Progenitor cell of endocrine pancreas (in vitro differentiated cells): ENCODE measurements at regions not wholly inside any gene's neighbourhood (a gene's known extent, or its start where the extent isn't known, plus 50 kb on each side); places are given as distances from the start of the nearest gene placed in this dataset.

Source experiments
- DNase-seq: peaks from one replicate; pipeline ENCODE4 v3.0.0; 2021; ENCODE audit warnings: low spot score; ENCODE audit not compliant: unreplicated experiment
- H3K27ac Mint-ChIP-seq: 2 replicates; pipeline ENCODE4 v1.8.0; 2021; ENCODE audit warnings: mild to moderate bottlenecking, moderate library complexity, mixed read lengths
- H3K27me3 Mint-ChIP-seq: 2 replicates; pipeline ENCODE4 v1.8.0; 2021; ENCODE audit warnings: mixed read lengths
- H3K36me3 Mint-ChIP-seq: 2 replicates; pipeline ENCODE4 v1.8.0; 2022; ENCODE audit warnings: mixed read lengths; ENCODE audit not compliant: insufficient read depth
- H3K4me1 Mint-ChIP-seq: 2 replicates; pipeline ENCODE4 v1.8.0; 2021; ENCODE audit warnings: low read depth, mixed read lengths
- H3K4me3 Mint-ChIP-seq: 2 replicates; pipeline ENCODE4 v1.8.0; 2021; ENCODE audit warnings: low read depth, mild to moderate bottlenecking, moderate library complexity, mixed read lengths
- H3K9me3 Mint-ChIP-seq: 2 replicates; pipeline ENCODE4 v1.8.0; 2021; ENCODE audit warnings: low read depth, mixed read lengths
- TF ChIP-seq, protein P1 (sequence below): fragments of 200-600 bp; sonication (generic); IDR thresholded peaks from one replicate; pipeline ENCODE4 v1.5.0; 2021; ENCODE audit warnings: antibody characterized with exemption, mild to moderate bottlenecking; ENCODE audit not compliant: unreplicated experiment

- Mint-ChIP-seq H3K9me3 (peaks cover 13% of the 10 kb centered on the region), H3K27me3 (no peaks in the 10 kb centered on the region), H3K4me3 (no peak overlapping the region), H3K4me1 (peaks cover 33% of the 10 kb centered on the region), H3K36me3 (no peaks in the 10 kb centered on the region), H3K27ac (no peak overlapping the region)
- no peak for DNase-seq
- TF ChIP-seq, protein P1, sequence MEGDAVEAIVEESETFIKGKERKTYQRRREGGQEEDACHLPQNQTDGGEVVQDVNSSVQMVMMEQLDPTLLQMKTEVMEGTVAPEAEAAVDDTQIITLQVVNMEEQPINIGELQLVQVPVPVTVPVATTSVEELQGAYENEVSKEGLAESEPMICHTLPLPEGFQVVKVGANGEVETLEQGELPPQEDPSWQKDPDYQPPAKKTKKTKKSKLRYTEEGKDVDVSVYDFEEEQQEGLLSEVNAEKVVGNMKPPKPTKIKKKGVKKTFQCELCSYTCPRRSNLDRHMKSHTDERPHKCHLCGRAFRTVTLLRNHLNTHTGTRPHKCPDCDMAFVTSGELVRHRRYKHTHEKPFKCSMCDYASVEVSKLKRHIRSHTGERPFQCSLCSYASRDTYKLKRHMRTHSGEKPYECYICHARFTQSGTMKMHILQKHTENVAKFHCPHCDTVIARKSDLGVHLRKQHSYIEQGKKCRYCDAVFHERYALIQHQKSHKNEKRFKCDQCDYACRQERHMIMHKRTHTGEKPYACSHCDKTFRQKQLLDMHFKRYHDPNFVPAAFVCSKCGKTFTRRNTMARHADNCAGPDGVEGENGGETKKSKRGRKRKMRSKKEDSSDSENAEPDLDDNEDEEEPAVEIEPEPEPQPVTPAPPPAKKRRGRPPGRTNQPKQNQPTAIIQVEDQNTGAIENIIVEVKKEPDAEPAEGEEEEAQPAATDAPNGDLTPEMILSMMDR = no peak
Observed at GRCh38 chr13:106145070-106145469, 390.4 kb downstream of the EFNB2 start.

GRCh38 chr13:106143930-106144709 lies 391.3 kb downstream of the EFNB2 start:
- Mint-ChIP-seq H3K4me3 (no peak overlapping the region), H3K27ac (peak overlapping the region; percentile 65), H3K4me1 (peaks cover 40% of the 10 kb centered on the region), H3K36me3 (no peaks in the 10 kb centered on the region), H3K9me3 (peaks cover 13% of the 10 kb centered on the region), H3K27me3 (no peaks in the 10 kb centered on the region)
- DNase-seq = no peak
- TF ChIP-seq, protein P1 = no peak

DNA sequence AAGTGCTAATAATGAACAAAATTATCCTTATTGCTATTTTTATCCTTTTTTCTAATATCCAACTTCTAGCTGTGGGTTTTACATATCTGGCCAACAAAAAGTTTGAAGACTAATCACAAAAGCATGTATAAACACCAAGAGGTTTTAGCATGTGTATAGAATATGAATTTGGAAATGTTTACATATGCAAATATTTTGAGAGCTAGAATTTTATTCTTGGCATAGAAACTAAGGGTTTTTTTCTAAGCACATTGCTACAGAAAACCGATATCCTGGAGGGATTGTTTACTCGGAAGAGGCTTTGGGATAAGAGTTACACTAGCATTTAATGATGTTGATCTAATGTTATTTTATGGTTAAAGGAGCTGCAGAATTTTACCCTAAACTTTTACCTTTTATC lies 392.1 kb downstream of the EFNB2 start:
- Mint-ChIP-seq H3K4me3 (no peak overlapping the region), H3K36me3 (no peaks in the 10 kb centered on the region)

GRCh38 chr13:106140476-106140875 lies 395.0 kb downstream of the EFNB2 start:
- Mint-ChIP-seq H3K27ac (no peak overlapping the region), H3K27me3 (no peaks in the 10 kb centered on the region), H3K9me3 (peaks cover 12% of the 10 kb centered on the region), H3K4me3 (no peak overlapping the region), H3K4me1 (peaks cover 29% of the 10 kb centered on the region), H3K36me3 (peaks cover 2% of the 10 kb centered on the region)
- DNase-seq = no peak
- TF ChIP-seq, protein P1 = no peak

More for the DNA sequence above, 392.1 kb downstream of the EFNB2 start:
- peaks cover 13% of the 10 kb centered on the region for H3K9me3 Mint-ChIP-seq
- TF ChIP-seq, protein P1 = no peak
- H3K27me3 Mint-ChIP-seq = no peaks in the 10 kb centered on the region
- no peak for DNase-seq
- H3K27ac Mint-ChIP-seq = no peak overlapping the region
- peaks cover 40% of the 10 kb centered on the region for H3K4me1 Mint-ChIP-seq

GRCh38 chr13:106139942-106140341 lies 395.5 kb downstream of the EFNB2 start:
- H3K27ac Mint-ChIP-seq = no peak overlapping the region
- peaks cover 14% of the 10 kb centered on the region for H3K9me3 Mint-ChIP-seq
- H3K36me3 Mint-ChIP-seq = peaks cover 4% of the 10 kb centered on the region
- H3K4me1 Mint-ChIP-seq = peaks cover 24% of the 10 kb centered on the region
- TF ChIP-seq, protein P1 = no peak
- no peaks in the 10 kb centered on the region for H3K27me3 Mint-ChIP-seq
- no peak for DNase-seq
- no peak overlapping the region for H3K4me3 Mint-ChIP-seq
